HepG2 (cell line): ENCODE measurements at regions not wholly inside any gene's neighbourhood (a gene's known extent, or its start where the extent isn't known, plus 50 kb on each side); places are given as distances from the start of the nearest gene placed in this dataset.

Experiments
- ATAC-seq: fragments of 200-7000 bp; cut with Tn5 transposase; 3 replicates; pipeline ENCODE4 v1.9.1; 2020; ENCODE audit warnings: mild to moderate bottlenecking, moderate library complexity
- BruUV-seq: library from RNA; stranded (reverse); fragments of 400-500 nt; replicated peaks from 2 replicates; lab custom pipeline; 2021; lab: Mats Ljungman, UMichigan
- CTCF ChIA-PET: fragments of 300-600 bp; formaldehyde crosslinking; extraction: SDS; loops from one replicate; lab custom pipeline; 2021; ENCODE audit warnings: low total read pairs, inconsistent platforms, low intra/inter-chr PET ratio; lab: Yijun Ruan, JAX
- POLR2A ChIA-PET: fragments of 350-600 bp; sonication (Branson Sonifier 250); formaldehyde crosslinking; loops from one replicate; lab custom pipeline; 2020; ENCODE audit warnings: antibody characterized with exemption, inconsistent platforms; lab: Yijun Ruan, JAX
- DNase-seq: peaks from one replicate; pipeline ENCODE4 v3.0.0-alpha.2; 2015; ENCODE audit warnings: low spot score
- FAIRE-seq: peaks from 3 replicates; lab custom pipeline; 2011; peaks lifted over from hg19 to GRCh38; lab: Jason Lieb, UNC
- H2AFZ ChIP-seq: one replicate; pipeline ENCODE4 v1.6.1; 2011; ENCODE audit warnings: low read length, inconsistent platforms
- H3K27ac ChIP-seq: fragments of 300-600 bp; 3 replicates; pipeline ENCODE4 v1.8.0; 2011; ENCODE audit warnings: mixed run types, mild to moderate bottlenecking, mixed read lengths, low read length, inconsistent platforms; ENCODE audit not compliant: insufficient read depth; ENCODE audit errors: extremely low read length
- H3K27me3 ChIP-seq, 2 experiments: fragments of 200-600 bp in 1 of 2; 2 replicates in 1 of 2; 3 replicates in 1 of 2; pipeline versions ENCODE4 v1.6.0 to v1.8.0; 2011; ENCODE audit warnings: low read length in 2 of 2, mild to moderate bottlenecking in 2 of 2, moderate library complexity in 2 of 2, inconsistent platforms in 1 of 2; ENCODE audit not compliant: insufficient read depth in 2 of 2, control insufficient read depth in 1 of 2
- H3K36me3 ChIP-seq, 2 experiments: fragments of 200-600 bp in 1 of 2; replicated peaks in 1 of 2; 2 replicates in 1 of 2; 3 replicates in 1 of 2; pipeline versions ENCODE4 v1.5.1 to v1.8.0; 2011; ENCODE audit warnings: low read length in 2 of 2, inconsistent platforms in 1 of 2; ENCODE audit not compliant: insufficient read depth in 2 of 2, control insufficient read depth in 1 of 2
- H3K4me1 ChIP-seq: 2 replicates; pipeline ENCODE4 v1.5.1; 2012; ENCODE audit warnings: low read length, inconsistent platforms; ENCODE audit not compliant: insufficient read depth
- H3K4me2 ChIP-seq: 2 replicates; pipeline ENCODE4 v1.6.0; 2011; ENCODE audit warnings: low read depth, low read length, inconsistent platforms
- H3K4me3 ChIP-seq, 3 experiments: fragments of 200-600 bp in 1 of 3; sonication (generic), shearing (Covaris generic) in 1 of 3; replicated peaks in 1 of 3; 2 replicates each; pipeline ENCODE4 v1.5.1; 2011 to 2016; ENCODE audit warnings: low read length in 3 of 3, inconsistent platforms in 2 of 3, low read depth in 2 of 3, mild to moderate bottlenecking in 2 of 3, control low read depth in 1 of 3, mixed read lengths in 1 of 3; ENCODE audit not compliant: insufficient read depth in 1 of 3
- H3K79me2 ChIP-seq: one replicate; pipeline ENCODE4 v1.6.1; 2011; ENCODE audit warnings: low read length, inconsistent platforms; ENCODE audit not compliant: insufficient read depth
- H3K9ac ChIP-seq: 2 replicates; pipeline ENCODE4 v1.6.0; 2011; ENCODE audit warnings: mild to moderate bottlenecking, low read depth, low read length, inconsistent platforms; ENCODE audit not compliant: insufficient read depth
- H3K9me3 ChIP-seq: 2 replicates; pipeline ENCODE4 v1.5.1; 2012; ENCODE audit warnings: mild to moderate bottlenecking, low read length
- H4K20me1 ChIP-seq: 2 replicates; pipeline ENCODE4 v1.6.0; 2011; ENCODE audit warnings: inconsistent platforms, mild to moderate bottlenecking, low read length, moderate library complexity; ENCODE audit not compliant: insufficient read depth
- DPF2 ChIP-seq: sonication (generic); formaldehyde crosslinking; IDR thresholded peaks from 2 replicates; pipeline ENCODE4 v1.4.0; 2020; ENCODE audit warnings: mild to moderate bottlenecking, low read depth, missing genetic modification reagents, borderline replicate concordance
- HNRNPLL ChIP-seq: fragments of 200-400 bp; formaldehyde crosslinking; IDR thresholded peaks from 2 replicates; pipeline ENCODE4 v1.6.1; 2017; ENCODE audit warnings: mild to moderate bottlenecking, low read depth, low read length; ENCODE audit not compliant: poor library complexity, severe bottlenecking
- NR2F2 ChIP-seq: IDR thresholded peaks from 2 replicates; pipeline ENCODE4 v1.6.1; 2012; ENCODE audit warnings: low read depth, inconsistent platforms, borderline replicate concordance
- NR2F6 ChIP-seq, 2 experiments: IDR thresholded peaks; 2 replicates each; pipeline ENCODE4 v1.6.1; 2016; ENCODE audit warnings: antibody characterized with exemption in 1 of 2, mild to moderate bottlenecking in 1 of 2
- ZBTB3 ChIP-seq: sonication (generic); formaldehyde crosslinking; IDR thresholded peaks from 2 replicates; pipeline ENCODE4 v1.4.0; 2020; ENCODE audit warnings: low read depth, mild to moderate bottlenecking, moderate library complexity, missing genetic modification reagents, borderline replicate concordance
- ZNF17 ChIP-seq: sonication (generic); formaldehyde crosslinking; IDR thresholded peaks from 2 replicates; pipeline ENCODE4 v1.5.0; 2020; ENCODE audit warnings: mild to moderate bottlenecking, missing genetic modification reagents
- ZNF557 ChIP-seq: sonication (generic); formaldehyde crosslinking; IDR thresholded peaks from 2 replicates; pipeline ENCODE4 v1.4.0; 2020; ENCODE audit warnings: missing genetic modification reagents
- ZNF724P ChIP-seq: sonication (generic); formaldehyde crosslinking; IDR thresholded peaks from 2 replicates; pipeline ENCODE4 v1.8.0; 2022; ENCODE audit warnings: missing genetic modification reagents, borderline replicate concordance
- ZNF83 ChIP-seq: sonication (generic); formaldehyde crosslinking; IDR thresholded peaks from 2 replicates; pipeline ENCODE4 v1.4.0; 2020; ENCODE audit warnings: missing genetic modification reagents, mild to moderate bottlenecking, borderline replicate concordance
- ZNF878 ChIP-seq: sonication (generic); formaldehyde crosslinking; IDR thresholded peaks from 2 replicates; pipeline ENCODE4 v1.8.1; 2023; ENCODE audit warnings: mild to moderate bottlenecking, missing genetic modification reagents, moderate library complexity
- WGBS: methylation state at CpG from one replicate; pipeline ENCODE4 v1.1.6; 2017; ENCODE audit warnings: low lambda C conversion rate; 5-methylcytosine and 5-hydroxymethylcytosine counted together
- in situ Hi-C: cut with HindIII; loops from 2 replicates; pipeline ENCODE4 v1.10.0; 2017; ENCODE audit warnings: low pct_unique_long_range_greater_than_20kb; ENCODE audit not compliant: extremely low pct_ligation_motif_present
- intact Hi-C: fragments of 100-400 bp; cut with micrococcal nuclease; formaldehyde crosslinking; loops from one replicate; pipeline ENCODE4 v1.10.0; 2022; ENCODE audit not compliant: unreplicated experiment
- TF ChIP-seq, protein P1 (sequence below): sonication (generic); formaldehyde crosslinking; IDR thresholded peaks from 2 replicates; pipeline ENCODE4 v1.9.0; 2022; ENCODE audit warnings: missing genetic modification reagents, mild to moderate bottlenecking, borderline replicate concordance
- TF ChIP-seq, protein P2 (sequence below): sonication (generic); formaldehyde crosslinking; IDR thresholded peaks from 2 replicates; pipeline ENCODE4 v1.5.0; 2020; ENCODE audit warnings: mild to moderate bottlenecking, missing genetic modification reagents, borderline replicate concordance
- TF ChIP-seq, protein P3 (sequence below): sonication (generic); formaldehyde crosslinking; IDR thresholded peaks from 2 replicates; pipeline ENCODE4 v1.4.0; 2020; ENCODE audit warnings: mild to moderate bottlenecking, missing genetic modification reagents

DNA sequence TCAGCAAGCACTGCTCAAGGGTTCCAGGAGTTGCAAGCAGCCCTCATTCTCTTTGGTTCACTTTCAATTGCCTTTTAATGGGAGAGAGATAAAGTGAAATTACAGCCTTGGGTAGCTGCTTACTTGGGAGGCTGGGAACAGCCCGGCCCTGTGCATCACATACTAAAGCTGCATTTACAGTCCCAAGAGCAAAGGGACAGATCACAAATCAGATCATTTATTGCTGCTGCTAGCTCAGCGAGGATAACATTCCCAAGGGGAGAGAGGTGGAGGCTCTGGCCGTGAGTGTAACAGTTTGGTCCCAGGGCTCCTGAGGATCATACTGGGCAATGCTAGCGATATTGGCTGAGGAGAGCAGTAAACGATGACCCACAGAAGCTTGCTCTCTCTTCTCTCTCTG lies 133.1 kb downstream of the CDH26 start:
- intact Hi-C loops, result no loop called here
- in situ Hi-C loops, result no loop called here
- DNase-seq, result no peak
- 0% methylated on average over 5 of the region's 5 CpGs for WGBS
- Histone ChIP-seq H3K9ac (no peak overlapping the region), H3K9me3 (peaks cover 29% of the 10 kb centered on the region), H3K36me3 (no peaks in the 10 kb centered on the region), H3K27ac (no peak overlapping the region), H4K20me1 (no peaks in the 10 kb centered on the region), H2AFZ (no peak overlapping the region), H3K27me3 (peaks cover 2 to 20% of the 10 kb centered on the region in 2 experiments; a peak in 2 of 5 replicates), H3K4me3 (no peak overlapping the region), H3K4me2 (no peak overlapping the region), H3K79me2 (no peaks in the 10 kb centered on the region), H3K4me1 (no peaks in the 10 kb centered on the region)
- ChIA-PET CTCF (no interaction called here), POLR2A (no interaction called here)
- TF ChIP-seq, protein P1, sequence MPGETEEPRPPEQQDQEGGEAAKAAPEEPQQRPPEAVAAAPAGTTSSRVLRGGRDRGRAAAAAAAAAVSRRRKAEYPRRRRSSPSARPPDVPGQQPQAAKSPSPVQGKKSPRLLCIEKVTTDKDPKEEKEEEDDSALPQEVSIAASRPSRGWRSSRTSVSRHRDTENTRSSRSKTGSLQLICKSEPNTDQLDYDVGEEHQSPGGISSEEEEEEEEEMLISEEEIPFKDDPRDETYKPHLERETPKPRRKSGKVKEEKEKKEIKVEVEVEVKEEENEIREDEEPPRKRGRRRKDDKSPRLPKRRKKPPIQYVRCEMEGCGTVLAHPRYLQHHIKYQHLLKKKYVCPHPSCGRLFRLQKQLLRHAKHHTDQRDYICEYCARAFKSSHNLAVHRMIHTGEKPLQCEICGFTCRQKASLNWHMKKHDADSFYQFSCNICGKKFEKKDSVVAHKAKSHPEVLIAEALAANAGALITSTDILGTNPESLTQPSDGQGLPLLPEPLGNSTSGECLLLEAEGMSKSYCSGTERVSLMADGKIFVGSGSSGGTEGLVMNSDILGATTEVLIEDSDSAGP (CRISPR knock-in tag), result no peak
- no peak for TF ChIP-seq ZNF724P
- no peak for TF ChIP-seq DPF2
- TF ChIP-seq ZNF878, result no peak
- no peak for TF ChIP-seq ZBTB3 (CRISPR knock-in tag)
- TF ChIP-seq HNRNPLL, result no peak
- no peak for TF ChIP-seq NR2F2
- TF ChIP-seq ZNF557 (CRISPR knock-in tag), result no peak
- no TSS peak for BruUV-seq
- no peak for ATAC-seq
- FAIRE-seq, result no peak

DNA sequence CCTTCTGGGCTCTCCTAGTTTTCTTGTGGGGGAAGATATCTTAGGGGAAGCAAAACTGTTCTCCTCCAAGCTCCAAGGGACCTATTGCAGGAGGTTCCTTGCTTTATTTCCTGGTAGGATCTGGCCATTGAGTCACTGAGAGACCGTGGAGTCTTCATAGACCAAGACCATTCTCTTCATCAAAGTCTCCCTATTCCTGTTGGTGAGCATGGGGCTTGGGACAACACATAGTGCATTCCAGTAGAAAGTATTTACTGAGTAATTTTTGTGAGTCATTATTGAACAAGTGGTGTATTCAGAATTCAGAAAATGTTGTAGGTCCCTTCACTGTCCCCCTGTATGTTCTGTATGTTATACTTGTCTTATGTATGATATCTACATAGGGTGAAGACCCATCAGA lies 133.6 kb downstream of the CDH26 start:
- WGBS, result 7% methylated on average over 1 of the region's 1 CpG
- in situ Hi-C loops (no loop called here), intact Hi-C loops (no loop called here)
- peaks cover 2 to 14% of the 10 kb centered on the region in 2 experiments; a peak in 2 of 5 replicates for H3K27me3 ChIP-seq
- H3K79me2 ChIP-seq, result no peaks in the 10 kb centered on the region
- H2AFZ ChIP-seq, result no peak overlapping the region
- DNase-seq, result no peak
- no peak for ATAC-seq
- no peak overlapping the region for H3K4me2 ChIP-seq
- no peaks in the 10 kb centered on the region for H3K4me1 ChIP-seq
- no peaks in the 10 kb centered on the region for H4K20me1 ChIP-seq
- TF ChIP-seq, protein P2, sequence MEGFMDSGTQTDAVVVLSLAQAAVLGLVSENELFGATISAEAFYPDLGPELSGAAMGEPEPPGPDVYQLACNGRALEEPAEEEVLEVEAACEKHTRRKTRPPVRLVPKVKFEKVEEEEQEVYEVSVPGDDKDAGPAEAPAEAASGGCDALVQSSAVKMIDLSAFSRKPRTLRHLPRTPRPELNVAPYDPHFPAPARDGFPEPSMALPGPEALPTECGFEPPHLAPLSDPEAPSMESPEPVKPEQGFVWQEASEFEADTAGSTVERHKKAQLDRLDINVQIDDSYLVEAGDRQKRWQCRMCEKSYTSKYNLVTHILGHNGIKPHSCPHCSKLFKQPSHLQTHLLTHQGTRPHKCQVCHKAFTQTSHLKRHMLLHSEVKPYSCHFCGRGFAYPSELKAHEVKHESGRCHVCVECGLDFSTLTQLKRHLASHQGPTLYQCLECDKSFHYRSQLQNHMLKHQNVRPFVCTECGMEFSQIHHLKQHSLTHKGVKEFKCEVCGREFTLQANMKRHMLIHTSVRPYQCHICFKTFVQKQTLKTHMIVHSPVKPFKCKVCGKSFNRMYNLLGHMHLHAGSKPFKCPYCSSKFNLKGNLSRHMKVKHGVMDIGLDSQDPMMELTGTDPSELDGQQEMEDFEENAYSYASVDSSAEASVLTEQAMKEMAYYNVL (CRISPR knock-in tag), result no peak
- TF ChIP-seq ZNF83, result no peak
- TF ChIP-seq, protein P3, sequence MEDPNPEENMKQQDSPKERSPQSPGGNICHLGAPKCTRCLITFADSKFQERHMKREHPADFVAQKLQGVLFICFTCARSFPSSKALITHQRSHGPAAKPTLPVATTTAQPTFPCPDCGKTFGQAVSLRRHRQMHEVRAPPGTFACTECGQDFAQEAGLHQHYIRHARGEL, result no peak
- no peak for TF ChIP-seq NR2F6 (IDR thresholded peaks at IDR 0.05)
- TF ChIP-seq NR2F6 (CRISPR knock-in tag; IDR thresholded peaks at IDR 0.05), result no peak
- TF ChIP-seq ZNF17 (CRISPR knock-in tag), result no peak
- no peaks in the 10 kb centered on the region for H3K36me3 ChIP-seq
- ChIA-PET POLR2A (no interaction called here), CTCF (no interaction called here)
- peaks cover 29% of the 10 kb centered on the region for H3K9me3 ChIP-seq
- BruUV-seq, result no TSS peak
- H3K9ac ChIP-seq, result no peak overlapping the region
- FAIRE-seq, result no peak
- no peak overlapping the region for H3K4me3 ChIP-seq
- H3K27ac ChIP-seq, result no peak overlapping the region
